ENCODE measurements at regions not wholly inside any gene's neighbourhood (a gene's known extent, or its start where the extent isn't known, plus 50 kb on each side); places are given as distances from the start of the nearest gene placed in this dataset.

GRCh38 chr14:29223947-29224346 is 457.4 kb downstream of the FOXG1 start:
- no peak for TF ChIP-seq POLR2AphosphoS5 (IDR thresholded peaks at IDR 0.05)
- no peak for TF ChIP-seq CTCF (IDR thresholded peaks at IDR 0.05)
- TF ChIP-seq POLR2A (IDR thresholded peaks at IDR 0.05): no peak
